ENCODE measurements at regions not wholly inside any gene's neighbourhood (a gene's known extent, or its start where the extent isn't known, plus 50 kb on each side); places are given as distances from the start of the nearest gene placed in this dataset.

GRCh38 chr1:218123968-218124367 lies 161.1 kb upstream of the RRP15 start:
- Histone ChIP-seq H3K27ac (ENCODE audit: low read depth in 1 of 2, low read length in 2 of 2) (no peak overlapping the region), H3K36me3 (ENCODE audit: control insufficient read depth in 4 of 4, insufficient read depth in 3 of 4, low read depth in 1 of 4, low read length in 3 of 4) (no peaks in the 10 kb centered on the region), H3K4me3 (ENCODE audit: low read depth in 1 of 3, low read length in 3 of 3) (no peak overlapping the region), H3K4me1 (ENCODE audit: control insufficient read depth in 4 of 4, insufficient read depth in 4 of 4, low read length in 3 of 4) (no peaks in the 10 kb centered on the region), H3K27me3 (ENCODE audit: control insufficient read depth in 4 of 4, insufficient read depth in 4 of 4, low read length in 3 of 4) (no peaks in the 10 kb centered on the region), H3K9me3 (ENCODE audit: control insufficient read depth in 4 of 4, low read length in 3 of 4) (no peaks in the 10 kb centered on the region), H3K9ac (ENCODE audit: low read depth in 1 of 2, low read length in 2 of 2) (no peak overlapping the region)
- no peak for DNase-seq (ENCODE audit: low spot score)
- TF ChIP-seq YY1 (IDR thresholded peaks at IDR 0.05) (no peak), JUND (IDR thresholded peaks at IDR 0.05) (no peak), SP1 (IDR thresholded peaks at IDR 0.05) (no peak), HNF4G (IDR thresholded peaks at IDR 0.05) (no peak)
- 52% methylated on average over 4 of the region's 4 CpGs for WGBS

GRCh38 chr1:218135371-218135770 lies 149.7 kb upstream of the RRP15 start:
- DNase-seq (ENCODE audit: low spot score), result no peak
- H3K9ac ChIP-seq (ENCODE audit: low read depth in 1 of 2, low read length in 2 of 2), result no peak overlapping the region
- H3K4me1 ChIP-seq (ENCODE audit: control insufficient read depth in 4 of 4, insufficient read depth in 4 of 4, low read length in 3 of 4), result no peaks in the 10 kb centered on the region
- H3K9me3 ChIP-seq (ENCODE audit: control insufficient read depth in 4 of 4, low read length in 3 of 4), result no peaks in the 10 kb centered on the region
- no peak overlapping the region for H3K4me3 ChIP-seq (ENCODE audit: low read depth in 1 of 3, low read length in 3 of 3)
- WGBS, result 86% methylated on average over 6 of the region's 6 CpGs
- no peak for TF ChIP-seq CTCF (IDR thresholded peaks at IDR 0.05; ENCODE audit: low read depth, low read length, missing input control)
- H3K27me3 ChIP-seq (ENCODE audit: control insufficient read depth in 4 of 4, insufficient read depth in 4 of 4, low read length in 3 of 4), result no peaks in the 10 kb centered on the region
- no peaks in the 10 kb centered on the region for H3K36me3 ChIP-seq (ENCODE audit: control insufficient read depth in 4 of 4, insufficient read depth in 3 of 4, low read depth in 1 of 4, low read length in 3 of 4)
- no peak overlapping the region for H3K27ac ChIP-seq (ENCODE audit: low read depth in 1 of 2, low read length in 2 of 2)

- Histone ChIP-seq H3K4me3 (ENCODE audit: low read depth in 1 of 3, low read length in 3 of 3) (no peak overlapping the region), H3K9ac (ENCODE audit: low read depth in 1 of 2, low read length in 2 of 2) (no peak overlapping the region), H3K36me3 (ENCODE audit: control insufficient read depth in 4 of 4, insufficient read depth in 3 of 4, low read depth in 1 of 4, low read length in 3 of 4) (no peaks in the 10 kb centered on the region), H3K27me3 (ENCODE audit: control insufficient read depth in 4 of 4, insufficient read depth in 4 of 4, low read length in 3 of 4) (no peaks in the 10 kb centered on the region), H3K27ac (ENCODE audit: low read depth in 1 of 2, low read length in 2 of 2) (no peak overlapping the region), H3K9me3 (ENCODE audit: control insufficient read depth in 4 of 4, low read length in 3 of 4) (no peaks in the 10 kb centered on the region), H3K4me1 (ENCODE audit: control insufficient read depth in 4 of 4, insufficient read depth in 4 of 4, low read length in 3 of 4) (no peaks in the 10 kb centered on the region)
- TF ChIP-seq EGR1 (IDR thresholded peaks at IDR 0.05; ENCODE audit: low read depth in 2 of 2), result no peak
- TF ChIP-seq NR2F2 (IDR thresholded peaks at IDR 0.05), result no peak
- TF ChIP-seq SP1 (IDR thresholded peaks at IDR 0.05), result no peak
- TF ChIP-seq HNF4G (IDR thresholded peaks at IDR 0.05), result no peak
- TF ChIP-seq CTCF (IDR thresholded peaks at IDR 0.05; ENCODE audit: low read depth, low read length, missing input control), result no peak
- TF ChIP-seq GABPA (IDR thresholded peaks at IDR 0.05 in 1 of 2, conservative IDR thresholded peaks at IDR 0.05 in 1 of 2), result no peak
- WGBS, result 63% methylated on average over 4 of the region's 4 CpGs
- no peak for DNase-seq (ENCODE audit: low spot score)
Observed at GRCh38 chr1:218139761-218140160, 145.3 kb upstream of the RRP15 start.

GRCh38 chr1:218156595-218156994 lies 128.5 kb upstream of the RRP15 start:
- no peak for DNase-seq (ENCODE audit: low spot score)
- Histone ChIP-seq H3K4me1 (ENCODE audit: control insufficient read depth in 4 of 4, insufficient read depth in 4 of 4, low read length in 3 of 4) (no peaks in the 10 kb centered on the region), H3K9ac (ENCODE audit: low read depth in 1 of 2, low read length in 2 of 2) (no peak overlapping the region), H3K4me3 (ENCODE audit: low read depth in 1 of 3, low read length in 3 of 3) (no peak overlapping the region), H3K36me3 (ENCODE audit: control insufficient read depth in 4 of 4, insufficient read depth in 3 of 4, low read depth in 1 of 4, low read length in 3 of 4) (no peaks in the 10 kb centered on the region), H3K27me3 (ENCODE audit: control insufficient read depth in 4 of 4, insufficient read depth in 4 of 4, low read length in 3 of 4) (peaks cover 0 to 15% (median 5%) of the 10 kb centered on the region in 4 donors), H3K9me3 (ENCODE audit: control insufficient read depth in 4 of 4, low read length in 3 of 4) (no peaks in the 10 kb centered on the region), H3K27ac (ENCODE audit: low read depth in 1 of 2, low read length in 2 of 2) (no peak overlapping the region)
- 6% methylated on average over 15 of the region's 15 CpGs for WGBS
- TF ChIP-seq SP1 (IDR thresholded peaks at IDR 0.05), result no peak
- TF ChIP-seq ZBTB33 (IDR thresholded peaks at IDR 0.05), result no peak
- TF ChIP-seq TAF1 (conservative IDR thresholded peaks at IDR 0.05), result no peak
- TF ChIP-seq YY1 (IDR thresholded peaks at IDR 0.05), result no peak
- no peak for TF ChIP-seq CTCF (IDR thresholded peaks at IDR 0.05; ENCODE audit: low read depth, low read length, missing input control)
- TF ChIP-seq FOXA2 (IDR thresholded peaks at IDR 0.05), result no peak
- no peak for TF ChIP-seq JUND (IDR thresholded peaks at IDR 0.05)
- no peak for TF ChIP-seq HNF4A (conservative IDR thresholded peaks at IDR 0.05)
- TF ChIP-seq GABPA (IDR thresholded peaks at IDR 0.05 in 1 of 2, conservative IDR thresholded peaks at IDR 0.05 in 1 of 2), result no peak
- no peak for TF ChIP-seq HNF4G (IDR thresholded peaks at IDR 0.05)
- no peak for TF ChIP-seq RXRA (IDR thresholded peaks at IDR 0.05)

Measured in liver (tissue), 8 donors.